ENCODE measurements at regions not wholly inside any gene's neighbourhood (a gene's known extent, or its start where the extent isn't known, plus 50 kb on each side); places are given as distances from the start of the nearest gene placed in this dataset.

GRCh38 chr2:9782197-9782719 lies 61.0 kb upstream of the TAF1B start:
- Histone ChIP-seq H3K36me3 (no peaks in the 10 kb centered on the region), H3K9me3 (no peaks in the 10 kb centered on the region), H3K4me3 (no peak overlapping the region), H3K27me3 (no peaks in the 10 kb centered on the region), H3K4me1 (peaks cover 0 to 5% (median 0%) of the 10 kb centered on the region in 4 donors), H3K27ac (replicated peaks in 1 of 4) (no peak overlapping the region)
- no peak for DNase-seq (ENCODE audit: extremely low spot score)
- intact Hi-C loops (cut with DNase I), result no loop called here
- WGBS, result 80% methylated on average over 8 of the region's 8 CpGs
- TF ChIP-seq POLR2AphosphoS5 (IDR thresholded peaks at IDR 0.05) (no peak), POLR2A (IDR thresholded peaks at IDR 0.05; ENCODE audit: low read depth) (no peak), CTCF (IDR thresholded peaks at IDR 0.05) (no peak), EP300 (IDR thresholded peaks at IDR 0.05) (no peak)

GRCh38 chr2:9789371-9789770 lies 53.9 kb upstream of the TAF1B start:
- H3K4me1 ChIP-seq, result peaks cover 0 to 18% (median 15%) of the 10 kb centered on the region in 4 donors
- no peak overlapping the region for H3K27ac ChIP-seq (replicated peaks in 1 of 4)
- TF ChIP-seq POLR2A (IDR thresholded peaks at IDR 0.05; ENCODE audit: low read depth) (no peak), POLR2AphosphoS5 (IDR thresholded peaks at IDR 0.05) (no peak), EP300 (IDR thresholded peaks at IDR 0.05) (no peak), CTCF (IDR thresholded peaks at IDR 0.05) (no peak)
- no peak overlapping the region for H3K4me3 ChIP-seq
- peaks cover 0 to 6% (median 0%) of the 10 kb centered on the region in 4 donors for H3K27me3 ChIP-seq
- WGBS, result 100% methylated on average over 7 of the region's 10 CpGs
- no peak for DNase-seq (ENCODE audit: extremely low spot score)
- no peaks in the 10 kb centered on the region for H3K36me3 ChIP-seq
- intact Hi-C loops (cut with DNase I), result no loop called here
- peaks cover 0 to 5% (median 0%) of the 10 kb centered on the region in 4 donors for H3K9me3 ChIP-seq

- intact Hi-C loops (cut with DNase I), result no loop called here
- Histone ChIP-seq H3K27ac (replicated peaks in 1 of 4) (no peak overlapping the region), H3K4me3 (no peak overlapping the region), H3K36me3 (no peaks in the 10 kb centered on the region), H3K4me1 (peaks cover 0 to 18% (median 15%) of the 10 kb centered on the region in 4 donors), H3K27me3 (peaks cover 0 to 6% (median 0%) of the 10 kb centered on the region in 4 donors), H3K9me3 (peaks cover 0 to 5% (median 0%) of the 10 kb centered on the region in 4 donors)
- TF ChIP-seq POLR2A (IDR thresholded peaks at IDR 0.05; ENCODE audit: low read depth), result no peak
- no peak for TF ChIP-seq EP300 (IDR thresholded peaks at IDR 0.05)
- TF ChIP-seq POLR2AphosphoS5 (IDR thresholded peaks at IDR 0.05), result no peak
- no peak for DNase-seq (ENCODE audit: extremely low spot score)
- WGBS, result 91% methylated on average over 8 of the region's 8 CpGs
Measured at GRCh38 chr2:9790702-9791225, 52.5 kb upstream of the TAF1B start.

GRCh38 chr2:9791711-9792110 lies 51.6 kb upstream of the TAF1B start:
- Histone ChIP-seq H3K4me1 (peaks cover 0 to 18% (median 15%) of the 10 kb centered on the region in 4 donors), H3K9me3 (peaks cover 0 to 5% (median 0%) of the 10 kb centered on the region in 4 donors), H3K27me3 (peaks cover 0 to 6% (median 0%) of the 10 kb centered on the region in 4 donors), H3K4me3 (no peak overlapping the region), H3K27ac (replicated peaks in 1 of 4) (no peak overlapping the region), H3K36me3 (no peaks in the 10 kb centered on the region)
- intact Hi-C loops (cut with DNase I), result no loop called here
- no peak for DNase-seq (ENCODE audit: extremely low spot score)
- TF ChIP-seq EP300 (IDR thresholded peaks at IDR 0.05), result no peak
- no peak for TF ChIP-seq CTCF (IDR thresholded peaks at IDR 0.05)
- no peak for TF ChIP-seq POLR2A (IDR thresholded peaks at IDR 0.05; ENCODE audit: low read depth)
- no peak for TF ChIP-seq POLR2AphosphoS5 (IDR thresholded peaks at IDR 0.05)
- WGBS, result 63% methylated on average over 4 of the region's 4 CpGs

- no peaks in the 10 kb centered on the region for H3K36me3 ChIP-seq
- no peak for DNase-seq (ENCODE audit: extremely low spot score)
- peaks cover 0 to 18% (median 15%) of the 10 kb centered on the region in 4 donors for H3K4me1 ChIP-seq
- TF ChIP-seq POLR2A (IDR thresholded peaks at IDR 0.05; ENCODE audit: low read depth), result no peak
- TF ChIP-seq EP300 (IDR thresholded peaks at IDR 0.05), result no peak
- TF ChIP-seq POLR2AphosphoS5 (IDR thresholded peaks at IDR 0.05), result no peak
- TF ChIP-seq CTCF (IDR thresholded peaks at IDR 0.05), result no peak
- no peak overlapping the region for H3K27ac ChIP-seq (replicated peaks in 1 of 4)
- H3K27me3 ChIP-seq, result no peaks in the 10 kb centered on the region
- no peak overlapping the region for H3K4me3 ChIP-seq
- WGBS, result 71% methylated on average over 9 of the region's 13 CpGs
- intact Hi-C loops (cut with DNase I), result no loop called here
- H3K9me3 ChIP-seq, result peaks cover 0 to 1% (median 0%) of the 10 kb centered on the region in 4 donors
Measured at GRCh38 chr2:9793156-9793917, 49.9 kb upstream of the TAF1B start.

Data from esophagus muscularis mucosa (tissue), 4 donors.